ENCODE measurements at regions not wholly inside any gene's neighbourhood (a gene's known extent, or its start where the extent isn't known, plus 50 kb on each side); places are given as distances from the start of the nearest gene placed in this dataset.

- no peak for DNase-seq (ENCODE audit: low read depth)
- peak; percentile 2 for TF ChIP-seq CTCF (IDR thresholded peaks at IDR 0.05; ENCODE audit: low read length, missing control alignments)
- H3K4me3 ChIP-seq (replicated peaks; ENCODE audit: low read depth, low read length) = no peak overlapping the region
Observed at GRCh38 chr2:219726916-219727315, 99.5 kb downstream of the SLC4A3 start.

- peak; percentile 58 for DNase-seq (ENCODE audit: low read depth)
Observed at GRCh38 chr2:219727771-219728429, 100.5 kb downstream of the SLC4A3 start.

GRCh38 chr2:219728991-219729487 lies 101.6 kb downstream of the SLC4A3 start:
- DNase-seq (ENCODE audit: low read depth) = peak; percentile 31
- no peak overlapping the region for H3K4me3 ChIP-seq (replicated peaks; ENCODE audit: low read depth, low read length)
- TF ChIP-seq CTCF (IDR thresholded peaks at IDR 0.05; ENCODE audit: low read length, missing control alignments) = no peak

More at GRCh38 chr2:219727771-219728429, 100.5 kb downstream of the SLC4A3 start:
- no peak overlapping the region for H3K4me3 ChIP-seq (replicated peaks; ENCODE audit: low read depth, low read length)
- no peak for TF ChIP-seq CTCF (IDR thresholded peaks at IDR 0.05; ENCODE audit: low read length, missing control alignments)

- TF ChIP-seq CTCF (IDR thresholded peaks at IDR 0.05; ENCODE audit: low read length, missing control alignments) = no peak
- H3K4me3 ChIP-seq (replicated peaks; ENCODE audit: low read depth, low read length) = no peak overlapping the region
- no peak for DNase-seq (ENCODE audit: low read depth)
Observed at GRCh38 chr2:219731173-219731572, 103.7 kb downstream of the SLC4A3 start.

GRCh38 chr2:219733106-219733505 lies 105.7 kb downstream of the SLC4A3 start:
- H3K4me3 ChIP-seq (replicated peaks; ENCODE audit: low read depth, low read length) = no peak overlapping the region
- DNase-seq (ENCODE audit: low read depth) = no peak
- no peak for TF ChIP-seq CTCF (IDR thresholded peaks at IDR 0.05; ENCODE audit: low read length, missing control alignments)

- no peak overlapping the region for H3K4me3 ChIP-seq (replicated peaks; ENCODE audit: low read depth, low read length)
- no peak for DNase-seq (ENCODE audit: low read depth)
- TF ChIP-seq CTCF (IDR thresholded peaks at IDR 0.05; ENCODE audit: low read length, missing control alignments) = no peak
Observed at GRCh38 chr2:219733746-219734145, 106.3 kb downstream of the SLC4A3 start.

- no peak overlapping the region for H3K4me3 ChIP-seq (replicated peaks; ENCODE audit: low read depth, low read length)
- peak; percentile 84 for DNase-seq (ENCODE audit: low read depth)
- peak; percentile 60 for TF ChIP-seq CTCF (IDR thresholded peaks at IDR 0.05; ENCODE audit: low read length, missing control alignments)
Observed at GRCh38 chr2:219736209-219736608, 108.8 kb downstream of the SLC4A3 start.
